22Rv1 (cell line): ENCODE measurements at regions not wholly inside any gene's neighbourhood (a gene's known extent, or its start where the extent isn't known, plus 50 kb on each side); places are given as distances from the start of the nearest gene placed in this dataset.

ENCODE experiments used
- CTCF ChIP-seq: fragments of 450-650 bp; IDR thresholded peaks from 2 replicates; pipeline ENCODE4 v1.5.1; 2017; ENCODE audit warnings: mild to moderate bottlenecking
- ZFX ChIP-seq: fragments of 450-650 bp; IDR thresholded peaks from 2 replicates; pipeline ENCODE4 v1.6.1; 2017; ENCODE audit warnings: antibody characterized with exemption, borderline replicate concordance

GRCh38 chr2:184455624-184456023 lies 142.7 kb upstream of the ZNF804A start:
- TF ChIP-seq CTCF (no peak), ZFX (no peak)
